ENCODE measurements at regions not wholly inside any gene's neighbourhood (a gene's known extent, or its start where the extent isn't known, plus 50 kb on each side); places are given as distances from the start of the nearest gene placed in this dataset.

- TF ChIP-seq ETV6 (conservative IDR thresholded peaks at IDR 0.05 in 1 of 2, IDR thresholded peaks at IDR 0.05 in 1 of 2; ENCODE audit: borderline replicate concordance in 1 of 2, low read depth in 1 of 2) (no peak), SMC3 (IDR thresholded peaks at IDR 0.05; ENCODE audit: borderline replicate concordance, low read length) (no peak)
These were observed 90.1 kb upstream of the FERMT1 start (continued) for GRCh38 chr20:6212903-6213302.

- ChIA-PET RAD21 (ENCODE audit: unreplicated experiment) (no interaction called here), CTCF (no interaction called here), SMC1A (ENCODE audit: uncharacterized antibody, unreplicated experiment) (interaction anchor here (0.9 kb wide), 1 partner anchor 11 kb away, joined by 4 read pairs; no protein-coding TSS in a partner anchor), POLR2A (no interaction called here)
- no peak overlapping the region for H3K27ac ChIP-seq (ENCODE audit: control insufficient read depth, insufficient read depth)
- no peak overlapping the region for H3K4me2 ChIP-seq (ENCODE audit: control insufficient read depth, insufficient read depth)
- no peak overlapping the region for H3K4me3 ChIP-seq
- no peaks in the 10 kb centered on the region for H3K36me3 ChIP-seq (ENCODE audit: control insufficient read depth in 2 of 2, insufficient read depth in 2 of 2, low read length in 1 of 2)
- intact Hi-C loops (cut with micrococcal nuclease; ENCODE audit: unreplicated experiment) (no loop called here), in situ Hi-C loops (cut with MboI) (no loop called here)
- DNase-seq (ENCODE audit: low read depth, low spot score) (no peak), FAIRE-seq (no peak), ATAC-seq (no peak)
- H3K9ac ChIP-seq (ENCODE audit: control insufficient read depth, insufficient read depth, low read length): no peak overlapping the region
- no TSS peak for BruUV-seq (replicated peaks)
- no peak overlapping the region for H2AFZ ChIP-seq (ENCODE audit: control insufficient read depth, low read depth, low read length)
- no peaks in the 10 kb centered on the region for H3K9me3 ChIP-seq (replicated peaks; ENCODE audit: control insufficient read depth, insufficient read depth, low read length)
- TF ChIP-seq JUNB (IDR thresholded peaks at IDR 0.05) (no peak), FOXK2 (IDR thresholded peaks at IDR 0.05) (0 out of 2 replicates have a peak, but pooled peaks have one; percentile 21)
- H3K79me2 ChIP-seq (ENCODE audit: control insufficient read depth, insufficient read depth, low read length): no peaks in the 10 kb centered on the region
- H3K4me1 ChIP-seq (ENCODE audit: control insufficient read depth, insufficient read depth, low read length): no peaks in the 10 kb centered on the region
- no peaks in the 10 kb centered on the region for H4K20me1 ChIP-seq (ENCODE audit: control insufficient read depth, insufficient read depth)
- H3K27me3 ChIP-seq (replicated peaks in 1 of 2; ENCODE audit: control insufficient read depth in 2 of 2, insufficient read depth in 2 of 2, low read length in 1 of 2): no peaks in the 10 kb centered on the region
These were observed 86.3 kb upstream of the FERMT1 start for GRCh38 chr20:6209093-6209492.

- intact Hi-C loops (cut with micrococcal nuclease; ENCODE audit: unreplicated experiment): no loop called here
- no peak overlapping the region for H2AFZ ChIP-seq (ENCODE audit: control insufficient read depth, low read depth, low read length)
- ChIA-PET RAD21 (ENCODE audit: unreplicated experiment) (no interaction called here), POLR2A (no interaction called here), SMC1A (ENCODE audit: uncharacterized antibody, unreplicated experiment) (interaction anchor here (0.7 kb wide), 1 partner anchor 17 kb away, joined by 3 read pairs; no protein-coding TSS in a partner anchor), CTCF (interaction anchor here (1.1 kb wide), 1 partner anchor 73 kb away, joined by 3 read pairs; no protein-coding TSS in a partner anchor)
- BruUV-seq (replicated peaks): no TSS peak
- no peaks in the 10 kb centered on the region for H3K36me3 ChIP-seq (ENCODE audit: control insufficient read depth in 2 of 2, insufficient read depth in 2 of 2, low read length in 1 of 2)
- in situ Hi-C loops (cut with MboI): no loop called here
- no peaks in the 10 kb centered on the region for H4K20me1 ChIP-seq (ENCODE audit: control insufficient read depth, insufficient read depth)
- no peak for DNase-seq (ENCODE audit: low read depth, low spot score)
- no peak overlapping the region for H3K4me2 ChIP-seq (ENCODE audit: control insufficient read depth, insufficient read depth)
- H3K4me3 ChIP-seq: no peak overlapping the region
- WGBS (ENCODE audit: insufficient coverage, insufficient replicate concordance, low lambda C conversion rate, missing lambda C conversion rate): 22% methylated on average over 5 of the region's 5 CpGs
- FAIRE-seq: no peak
- no peak overlapping the region for H3K9ac ChIP-seq (ENCODE audit: control insufficient read depth, insufficient read depth, low read length)
- H3K79me2 ChIP-seq (ENCODE audit: control insufficient read depth, insufficient read depth, low read length): no peaks in the 10 kb centered on the region
- no peak for ATAC-seq
- no peak overlapping the region for H3K27ac ChIP-seq (ENCODE audit: control insufficient read depth, insufficient read depth)
- no peaks in the 10 kb centered on the region for H3K27me3 ChIP-seq (replicated peaks in 1 of 2; ENCODE audit: control insufficient read depth in 2 of 2, insufficient read depth in 2 of 2, low read length in 1 of 2)
- H3K9me3 ChIP-seq (replicated peaks; ENCODE audit: control insufficient read depth, insufficient read depth, low read length): no peaks in the 10 kb centered on the region
- no peaks in the 10 kb centered on the region for H3K4me1 ChIP-seq (ENCODE audit: control insufficient read depth, insufficient read depth, low read length)
- TF ChIP-seq NR2C1 (IDR thresholded peaks at IDR 0.05) (no peak), BRCA1 (IDR thresholded peaks at IDR 0.05; ENCODE audit: low read depth, low read length) (no peak), HDGF (IDR thresholded peaks at IDR 0.05) (no peak), YY1 (IDR thresholded peaks at IDR 0.05; ENCODE audit: low read depth, low read length) (no peak), FOXM1 (IDR thresholded peaks at IDR 0.05; ENCODE audit: low read depth, low read length) (no peak), NKRF (conservative IDR thresholded peaks at IDR 0.05) (no peak), NFYB (IDR thresholded peaks at IDR 0.05; ENCODE audit: insufficient read depth, low read depth, low read length) (no peak)
- TF ChIP-seq, protein P1, sequence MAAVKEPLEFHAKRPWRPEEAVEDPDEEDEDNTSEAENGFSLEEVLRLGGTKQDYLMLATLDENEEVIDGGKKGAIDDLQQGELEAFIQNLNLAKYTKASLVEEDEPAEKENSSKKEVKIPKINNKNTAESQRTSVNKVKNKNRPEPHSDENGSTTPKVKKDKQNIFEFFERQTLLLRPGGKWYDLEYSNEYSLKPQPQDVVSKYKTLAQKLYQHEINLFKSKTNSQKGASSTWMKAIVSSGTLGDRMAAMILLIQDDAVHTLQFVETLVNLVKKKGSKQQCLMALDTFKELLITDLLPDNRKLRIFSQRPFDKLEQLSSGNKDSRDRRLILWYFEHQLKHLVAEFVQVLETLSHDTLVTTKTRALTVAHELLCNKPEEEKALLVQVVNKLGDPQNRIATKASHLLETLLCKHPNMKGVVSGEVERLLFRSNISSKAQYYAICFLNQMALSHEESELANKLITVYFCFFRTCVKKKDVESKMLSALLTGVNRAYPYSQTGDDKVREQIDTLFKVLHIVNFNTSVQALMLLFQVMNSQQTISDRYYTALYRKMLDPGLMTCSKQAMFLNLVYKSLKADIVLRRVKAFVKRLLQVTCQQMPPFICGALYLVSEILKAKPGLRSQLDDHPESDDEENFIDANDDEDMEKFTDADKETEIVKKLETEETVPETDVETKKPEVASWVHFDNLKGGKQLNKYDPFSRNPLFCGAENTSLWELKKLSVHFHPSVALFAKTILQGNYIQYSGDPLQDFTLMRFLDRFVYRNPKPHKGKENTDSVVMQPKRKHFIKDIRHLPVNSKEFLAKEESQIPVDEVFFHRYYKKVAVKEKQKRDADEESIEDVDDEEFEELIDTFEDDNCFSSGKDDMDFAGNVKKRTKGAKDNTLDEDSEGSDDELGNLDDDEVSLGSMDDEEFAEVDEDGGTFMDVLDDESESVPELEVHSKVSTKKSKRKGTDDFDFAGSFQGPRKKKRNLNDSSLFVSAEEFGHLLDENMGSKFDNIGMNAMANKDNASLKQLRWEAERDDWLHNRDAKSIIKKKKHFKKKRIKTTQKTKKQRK (IDR thresholded peaks at IDR 0.05; ENCODE audit: low read depth, low read length): no peak
These were observed 77.3 kb upstream of the FERMT1 start for GRCh38 chr20:6200092-6200491.

Data from GM12878 (cell line).